D721Med (cell line): ENCODE measurements at regions not wholly inside any gene's neighbourhood (a gene's known extent, or its start where the extent isn't known, plus 50 kb on each side); places are given as distances from the start of the nearest gene placed in this dataset.

Experiments used
- DNase-seq: peaks from one replicate; pipeline ENCODE4 v3.0.0; 2011; ENCODE audit warnings: low spot score; ENCODE audit not compliant: insufficient read length
- FAIRE-seq: peaks from 2 replicates; lab custom pipeline; 2011; peaks lifted over from hg19 to GRCh38; lab: Jason Lieb, UNC
- CTCF ChIP-seq: IDR thresholded peaks from 2 replicates; pipeline ENCODE4 v1.5.1; 2012; ENCODE audit warnings: mild to moderate bottlenecking, control low read depth; ENCODE audit not compliant: insufficient read depth; ENCODE audit errors: missing control alignments

GRCh38 chr15:25056484-25057425 is 102.0 kb downstream of the SNRPN start:
- DNase-seq (no peak), FAIRE-seq (no peak)
- TF ChIP-seq CTCF: no peak

- no peak for TF ChIP-seq CTCF
- FAIRE-seq (no peak), DNase-seq (no peak)
Measured at GRCh38 chr15:25057574-25057973, 102.8 kb downstream of the SNRPN start.

- DNase-seq (no peak), FAIRE-seq (no peak)
- no peak for TF ChIP-seq CTCF
Measured at GRCh38 chr15:25058080-25058785, 103.4 kb downstream of the SNRPN start.

- TF ChIP-seq CTCF: no peak
- no peak for FAIRE-seq
- DNase-seq: no peak
Measured at GRCh38 chr15:25059698-25060471, 105.1 kb downstream of the SNRPN start.

GRCh38 chr15:25060472-25060803 is 105.7 kb downstream of the SNRPN start:
- TF ChIP-seq CTCF: no peak
- no peak for DNase-seq
- no peak for FAIRE-seq

GRCh38 chr15:25060996-25061620 is 106.3 kb downstream of the SNRPN start:
- no peak for TF ChIP-seq CTCF
- FAIRE-seq: no peak
- DNase-seq: no peak
